ENCODE measurements at regions not wholly inside any gene's neighbourhood (a gene's known extent, or its start where the extent isn't known, plus 50 kb on each side); places are given as distances from the start of the nearest gene placed in this dataset.

DNA sequence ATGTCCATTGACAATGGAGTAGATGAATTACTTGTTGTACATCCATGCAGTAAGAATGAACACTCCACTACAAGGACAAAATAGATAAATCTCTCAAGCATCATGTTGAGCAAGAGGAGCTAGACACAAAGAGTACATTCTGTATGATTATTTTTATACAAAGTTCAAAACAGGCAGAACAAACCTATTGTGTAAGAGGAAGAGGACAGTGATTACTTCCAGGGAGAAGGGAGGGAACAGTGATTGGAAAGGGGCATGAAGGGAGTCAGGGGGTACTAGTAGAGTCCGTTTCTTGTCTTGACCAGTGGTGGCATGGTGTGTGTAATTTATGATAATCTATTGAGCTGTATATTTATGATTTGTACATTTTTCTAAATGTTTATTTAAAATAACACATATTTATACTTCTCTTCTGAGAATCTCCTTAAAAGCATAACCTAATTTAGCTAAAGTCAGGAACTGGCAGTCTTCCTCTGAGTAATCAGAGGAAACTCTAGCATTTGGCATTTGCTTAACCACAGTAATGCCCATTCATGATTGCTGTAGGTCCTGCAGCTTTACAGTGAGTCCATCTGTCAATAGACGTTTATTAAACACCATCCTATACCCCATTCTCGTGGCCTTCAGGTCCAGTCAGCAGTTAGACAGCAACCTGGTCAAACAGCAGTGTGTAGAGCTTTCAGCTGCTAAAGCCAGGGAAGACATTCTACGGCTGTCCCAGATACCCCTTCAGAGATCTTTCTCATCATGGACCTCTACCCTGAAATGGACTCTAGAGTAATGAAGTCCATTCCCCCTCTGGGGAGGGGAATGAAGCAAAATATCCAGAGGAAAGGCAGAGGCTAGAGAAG is 114.1 kb upstream of the GALNT2 start:
- Histone ChIP-seq H3K4me3 (no peak overlapping the region), H3K36me3 (no peaks in the 10 kb centered on the region), H3K4me1 (no peaks in the 10 kb centered on the region), H3K27ac (no peak overlapping the region), H3K27me3 (no peaks in the 10 kb centered on the region), H3K9me3 (no peaks in the 10 kb centered on the region)
- intact Hi-C loops (cut with DNase I): no loop called here
- ATAC-seq (no peak), DNase-seq (no peak)
- TF ChIP-seq CTCF (IDR thresholded peaks at IDR 0.05): no peak

DNA sequence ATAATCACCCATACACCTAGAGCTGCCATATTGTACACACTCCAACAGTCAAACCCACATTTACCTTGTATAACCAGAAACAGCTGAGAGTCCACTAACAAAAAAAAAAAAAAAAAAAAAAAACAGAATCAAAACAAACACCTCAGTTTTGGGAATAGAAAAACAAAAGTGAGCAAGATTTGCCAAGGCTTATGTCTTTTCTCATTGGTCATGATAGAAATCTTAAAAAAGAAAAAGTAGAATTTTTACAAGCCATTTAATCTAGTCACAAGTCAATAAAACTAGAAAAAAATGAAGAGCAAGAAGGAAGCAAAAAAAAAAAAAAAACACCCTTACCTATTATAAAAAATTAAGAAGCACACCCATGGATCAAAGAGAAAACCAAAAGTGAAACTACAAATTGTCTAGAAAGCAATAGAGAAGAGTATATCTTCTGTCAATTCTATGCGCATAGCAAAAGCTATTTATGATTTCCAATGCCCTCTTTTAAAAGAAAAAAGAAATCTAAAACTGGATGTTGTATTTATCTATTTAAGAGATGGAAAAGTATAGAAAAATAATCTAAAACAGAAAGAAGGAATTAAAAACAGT is 113.2 kb upstream of the GALNT2 start:
- Histone ChIP-seq H3K4me1 (no peaks in the 10 kb centered on the region), H3K27me3 (no peaks in the 10 kb centered on the region), H3K36me3 (no peaks in the 10 kb centered on the region), H3K27ac (no peak overlapping the region), H3K9me3 (no peaks in the 10 kb centered on the region), H3K4me3 (no peak overlapping the region)
- no peak for ATAC-seq
- DNase-seq: no peak
- no peak for TF ChIP-seq CTCF (IDR thresholded peaks at IDR 0.05)
- intact Hi-C loops (cut with DNase I): no loop called here

GRCh38 chr1:229964281-229964680 is 102.8 kb upstream of the GALNT2 start:
- Histone ChIP-seq H3K9me3 (no peaks in the 10 kb centered on the region), H3K4me1 (no peaks in the 10 kb centered on the region), H3K4me3 (no peak overlapping the region), H3K27me3 (peaks cover 3% of the 10 kb centered on the region), H3K27ac (no peak overlapping the region), H3K36me3 (no peaks in the 10 kb centered on the region)
- intact Hi-C loops (cut with DNase I): no loop called here
- ATAC-seq: no peak
- DNase-seq: no peak
- TF ChIP-seq CTCF (IDR thresholded peaks at IDR 0.05): no peak

DNA sequence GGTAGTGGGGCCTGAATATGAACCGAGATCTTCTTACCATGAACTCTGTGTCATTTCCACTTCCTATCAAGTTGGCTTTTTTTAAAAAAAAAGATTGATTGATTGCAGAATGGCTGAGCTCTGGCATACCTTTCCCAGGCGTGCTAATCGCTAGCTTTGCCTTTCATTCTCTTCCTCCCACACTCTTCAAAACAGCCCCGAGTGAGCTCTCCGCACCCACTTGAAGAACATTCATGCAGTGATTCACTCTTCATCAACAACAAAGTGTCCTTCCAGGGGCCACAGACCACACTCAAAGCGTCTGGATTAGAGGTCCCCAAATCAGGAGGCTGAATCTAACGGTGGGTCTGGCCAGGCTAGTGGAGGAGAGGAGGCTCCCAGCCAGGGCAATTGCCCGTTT is 96.3 kb upstream of the GALNT2 start:
- Histone ChIP-seq H3K27me3 (no peaks in the 10 kb centered on the region), H3K4me1 (no peaks in the 10 kb centered on the region), H3K36me3 (no peaks in the 10 kb centered on the region), H3K4me3 (no peak overlapping the region), H3K9me3 (no peaks in the 10 kb centered on the region), H3K27ac (no peak overlapping the region)
- no peak for TF ChIP-seq CTCF (IDR thresholded peaks at IDR 0.05)
- no peak for ATAC-seq
- DNase-seq: no peak
- intact Hi-C loops (cut with DNase I): no loop called here

DNA sequence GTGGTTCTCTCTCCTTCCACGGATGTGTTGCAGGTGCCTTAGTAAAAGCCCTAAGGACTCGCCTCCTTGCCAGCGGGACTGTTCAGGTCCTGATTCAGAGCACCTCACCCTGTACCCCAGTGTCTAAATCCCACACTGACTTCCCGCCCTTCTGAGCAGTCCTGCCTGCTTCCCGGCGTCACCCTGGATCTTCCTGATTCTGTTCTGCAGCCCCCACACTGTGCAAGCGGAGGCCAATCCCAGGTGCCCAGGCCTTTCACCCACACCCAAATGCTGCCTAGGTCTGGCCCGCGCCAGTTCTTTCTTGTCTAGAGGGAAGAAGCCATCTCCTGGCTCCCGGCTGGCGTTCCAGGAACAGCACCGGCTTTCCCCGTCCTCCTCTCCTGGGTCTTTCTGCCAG is 95.9 kb upstream of the GALNT2 start:
- no peak for TF ChIP-seq CTCF (IDR thresholded peaks at IDR 0.05)
- Histone ChIP-seq H3K4me1 (no peaks in the 10 kb centered on the region), H3K4me3 (no peak overlapping the region), H3K27ac (no peak overlapping the region), H3K9me3 (no peaks in the 10 kb centered on the region), H3K27me3 (no peaks in the 10 kb centered on the region), H3K36me3 (no peaks in the 10 kb centered on the region)
- ATAC-seq: peak; percentile 27
- no peak for DNase-seq
- intact Hi-C loops (cut with DNase I): no loop called here
